ENCODE measurements at regions not wholly inside any gene's neighbourhood (a gene's known extent, or its start where the extent isn't known, plus 50 kb on each side); places are given as distances from the start of the nearest gene placed in this dataset.

GRCh38 chr4:16360694-16361262, 134.5 kb upstream of the TAPT1 start:
- TF ChIP-seq POLR2AphosphoS5 (IDR thresholded peaks at IDR 0.05) (no peak), MXI1 (conservative IDR thresholded peaks at IDR 0.05; ENCODE audit: poor library complexity, severe bottlenecking) (no peak), CTCF (IDR thresholded peaks at IDR 0.05; ENCODE audit: poor library complexity, severe bottlenecking) (no peak), EP300 (conservative IDR thresholded peaks at IDR 0.05; ENCODE audit: poor library complexity, severe bottlenecking) (no peak), RAD21 (conservative IDR thresholded peaks at IDR 0.05) (no peak), SMC3 (conservative IDR thresholded peaks at IDR 0.05; ENCODE audit: poor library complexity) (no peak), REST (IDR thresholded peaks at IDR 0.05; ENCODE audit: borderline replicate concordance) (no peak)
